Naive B cell (primary cell): ENCODE measurements at regions not wholly inside any gene's neighbourhood (a gene's known extent, or its start where the extent isn't known, plus 50 kb on each side); places are given as distances from the start of the nearest gene placed in this dataset.
A peak's percentile ranks its signal among the peaks of the same experiment; 100 is the strongest.

Experiments used
- ATAC-seq, 2 donors: fragments of 150-1000 bp; cut with Tn5 transposase; 2 replicates each; pipeline ENCODE4 v1.10.0; 2021; ENCODE audit warnings: low read depth in 2 of 2, mild to moderate bottlenecking in 2 of 2, moderate library complexity in 2 of 2
- DNase-seq: peaks from one replicate; pipeline ENCODE4 v3.0.0; 2022
- H3K27ac Mint-ChIP-seq, 6 donors: one replicate each; pipeline ENCODE4 v1.8.0; 2020 to 2022; ENCODE audit warnings: mild to moderate bottlenecking in 6 of 6, mixed read lengths in 6 of 6, moderate library complexity in 5 of 6, inconsistent platforms in 2 of 6
- H3K27me3 Mint-ChIP-seq, 3 donors: one replicate each; pipeline ENCODE4 v1.8.0; 2021 to 2022; ENCODE audit warnings: mixed read lengths in 3 of 3, mild to moderate bottlenecking in 1 of 3
- H3K36me3 Mint-ChIP-seq, 2 donors: one replicate each; pipeline ENCODE4 v1.8.0; 2020 to 2022; ENCODE audit warnings: mixed read lengths in 2 of 2, inconsistent platforms in 1 of 2, mild to moderate bottlenecking in 1 of 2
- H3K4me1 Mint-ChIP-seq, 3 donors: one replicate each; pipeline ENCODE4 v1.8.0; 2020 to 2022; ENCODE audit warnings: mixed read lengths in 3 of 3, inconsistent platforms in 1 of 3, mild to moderate bottlenecking in 1 of 3, moderate library complexity in 1 of 3
- H3K4me3 Mint-ChIP-seq, 8 donors: one replicate each; pipeline ENCODE4 v1.8.0; 2020 to 2022; ENCODE audit warnings: mild to moderate bottlenecking in 8 of 8, mixed read lengths in 8 of 8, moderate library complexity in 8 of 8, inconsistent platforms in 2 of 8
- H3K9me3 Mint-ChIP-seq, 7 donors: one replicate each; pipeline ENCODE4 v1.8.0; 2020 to 2022; ENCODE audit warnings: mixed read lengths in 7 of 7, mild to moderate bottlenecking in 5 of 7, inconsistent platforms in 2 of 7, moderate library complexity in 1 of 7

- no peak for ATAC-seq
- Mint-ChIP-seq H3K9me3 (no peaks in the 10 kb centered on the region), H3K27me3 (no peaks in the 10 kb centered on the region), H3K36me3 (no peaks in the 10 kb centered on the region), H3K4me1 (peaks cover 18 to 27% (median 24%) of the 10 kb centered on the region in 3 donors), H3K27ac (no peak overlapping the region), H3K4me3 (no peak overlapping the region)
- no peak for DNase-seq
Observed at GRCh38 chr6:149227796-149228195, 89.7 kb upstream of the TAB2 start.

GRCh38 chr6:149228311-149228955, 89.1 kb upstream of the TAB2 start:
- no peak for ATAC-seq
- no peak for DNase-seq
- H3K4me1 Mint-ChIP-seq: peaks cover 21 to 33% (median 30%) of the 10 kb centered on the region in 3 donors
- no peak overlapping the region for H3K27ac Mint-ChIP-seq
- H3K27me3 Mint-ChIP-seq: no peaks in the 10 kb centered on the region
- H3K9me3 Mint-ChIP-seq: no peaks in the 10 kb centered on the region
- H3K4me3 Mint-ChIP-seq: peak overlapping the region in 1 of 8 donors; percentile 5
- H3K36me3 Mint-ChIP-seq: no peaks in the 10 kb centered on the region

GRCh38 chr6:149229096-149229495, 88.4 kb upstream of the TAB2 start:
- ATAC-seq (no peak), DNase-seq (no peak)
- H3K36me3 Mint-ChIP-seq: no peaks in the 10 kb centered on the region
- H3K27ac Mint-ChIP-seq: no peak overlapping the region
- peaks cover 22 to 33% (median 33%) of the 10 kb centered on the region in 3 donors for H3K4me1 Mint-ChIP-seq
- no peaks in the 10 kb centered on the region for H3K27me3 Mint-ChIP-seq
- H3K4me3 Mint-ChIP-seq: no peak overlapping the region
- no peaks in the 10 kb centered on the region for H3K9me3 Mint-ChIP-seq

- DNase-seq (peak; percentile 17), ATAC-seq (peak; percentile 60 to 65)
- peak overlapping the region in 3 of 6 donors; percentile 14 to 61 (median 55) for H3K27ac Mint-ChIP-seq
- H3K4me1 Mint-ChIP-seq: peaks cover 31 to 51% (median 51%) of the 10 kb centered on the region in 3 donors
- no peaks in the 10 kb centered on the region for H3K27me3 Mint-ChIP-seq
- H3K36me3 Mint-ChIP-seq: no peaks in the 10 kb centered on the region
- H3K4me3 Mint-ChIP-seq: peak overlapping the region in 6 of 8 donors; percentile 5 to 75 (median 24)
- H3K9me3 Mint-ChIP-seq: no peaks in the 10 kb centered on the region
Observed at GRCh38 chr6:149230712-149231460, 86.6 kb upstream of the TAB2 start.

GRCh38 chr6:149231778-149232177, 85.7 kb upstream of the TAB2 start:
- H3K36me3 Mint-ChIP-seq: no peaks in the 10 kb centered on the region
- no peak for ATAC-seq
- peak overlapping the region in 2 of 8 donors; percentile 21 to 52 for H3K4me3 Mint-ChIP-seq
- H3K4me1 Mint-ChIP-seq: peaks cover 31 to 51% (median 51%) of the 10 kb centered on the region in 3 donors
- DNase-seq: no peak
- no peaks in the 10 kb centered on the region for H3K27me3 Mint-ChIP-seq
- peak overlapping the region in 4 of 6 donors; percentile 46 to 95 (median 52) for H3K27ac Mint-ChIP-seq
- H3K9me3 Mint-ChIP-seq: no peaks in the 10 kb centered on the region

GRCh38 chr6:149233056-149233715, 84.3 kb upstream of the TAB2 start:
- DNase-seq: no peak
- peaks cover 31 to 58% (median 51%) of the 10 kb centered on the region in 3 donors for H3K4me1 Mint-ChIP-seq

GRCh38 chr6:149234051-149234962, 83.2 kb upstream of the TAB2 start:
- DNase-seq (no peak), ATAC-seq (no peak)
- H3K27ac Mint-ChIP-seq: peak overlapping the region in 2 of 6 donors; percentile 51 to 72
- H3K9me3 Mint-ChIP-seq: peaks cover 0 to 1% (median 0%) of the 10 kb centered on the region in 7 donors
- peak overlapping the region in 3 of 8 donors; percentile 8 to 20 (median 9) for H3K4me3 Mint-ChIP-seq
- H3K27me3 Mint-ChIP-seq: no peaks in the 10 kb centered on the region
- H3K36me3 Mint-ChIP-seq: no peaks in the 10 kb centered on the region
- peaks cover 31 to 61% (median 51%) of the 10 kb centered on the region in 3 donors for H3K4me1 Mint-ChIP-seq

More at GRCh38 chr6:149233056-149233715, 84.3 kb upstream of the TAB2 start:
- no peaks in the 10 kb centered on the region for H3K9me3 Mint-ChIP-seq
- H3K36me3 Mint-ChIP-seq: no peaks in the 10 kb centered on the region
- peak overlapping the region in 2 of 6 donors; percentile 38 to 55 for H3K27ac Mint-ChIP-seq
- H3K4me3 Mint-ChIP-seq: peak overlapping the region in 1 of 8 donors; percentile 34
- no peak for ATAC-seq
- H3K27me3 Mint-ChIP-seq: no peaks in the 10 kb centered on the region

GRCh38 chr6:149235130-149235561, 82.4 kb upstream of the TAB2 start:
- Mint-ChIP-seq H3K9me3 (peaks cover 0 to 1% (median 0%) of the 10 kb centered on the region in 7 donors), H3K36me3 (no peaks in the 10 kb centered on the region), H3K4me3 (peak overlapping the region in 7 of 8 donors; percentile 0 to 68 (median 19)), H3K4me1 (peaks cover 31 to 61% (median 50%) of the 10 kb centered on the region in 3 donors), H3K27me3 (no peaks in the 10 kb centered on the region), H3K27ac (peak overlapping the region; percentile 22 to 82 (median 68))
- DNase-seq (peak; percentile 54), ATAC-seq (peak; percentile 90 to 91)

- Mint-ChIP-seq H3K36me3 (no peaks in the 10 kb centered on the region), H3K27me3 (no peaks in the 10 kb centered on the region), H3K27ac (no peak overlapping the region), H3K4me1 (peaks cover 18 to 49% (median 36%) of the 10 kb centered on the region in 3 donors), H3K4me3 (no peak overlapping the region), H3K9me3 (peaks cover 0 to 1% (median 0%) of the 10 kb centered on the region in 7 donors)
- ATAC-seq (no peak), DNase-seq (no peak)
Observed at GRCh38 chr6:149236589-149236988, 80.9 kb upstream of the TAB2 start.

- ATAC-seq (no peak), DNase-seq (no peak)
- Mint-ChIP-seq H3K27ac (peak overlapping the region in 1 of 6 donors; percentile 33), H3K36me3 (no peaks in the 10 kb centered on the region), H3K27me3 (no peaks in the 10 kb centered on the region), H3K4me3 (no peak overlapping the region), H3K9me3 (peaks cover 0 to 1% (median 0%) of the 10 kb centered on the region in 7 donors), H3K4me1 (peaks cover 13 to 40% (median 27%) of the 10 kb centered on the region in 3 donors)
Observed at GRCh38 chr6:149237464-149237863, 80.0 kb upstream of the TAB2 start.

GRCh38 chr6:149239573-149240209, 77.8 kb upstream of the TAB2 start:
- H3K4me3 Mint-ChIP-seq: no peak overlapping the region
- peaks cover 16 to 22% (median 18%) of the 10 kb centered on the region in 3 donors for H3K4me1 Mint-ChIP-seq
- no peak overlapping the region for H3K27ac Mint-ChIP-seq
- DNase-seq (no peak), ATAC-seq (no peak)
- H3K27me3 Mint-ChIP-seq: no peaks in the 10 kb centered on the region
- no peaks in the 10 kb centered on the region for H3K36me3 Mint-ChIP-seq
- H3K9me3 Mint-ChIP-seq: peaks cover 0 to 1% (median 0%) of the 10 kb centered on the region in 7 donors

GRCh38 chr6:149242883-149243282, 74.6 kb upstream of the TAB2 start:
- no peak overlapping the region for H3K27ac Mint-ChIP-seq
- H3K4me3 Mint-ChIP-seq: no peak overlapping the region
- H3K4me1 Mint-ChIP-seq: peaks cover 24 to 29% (median 27%) of the 10 kb centered on the region in 3 donors
- DNase-seq: no peak
- no peak for ATAC-seq
- peaks cover 0 to 1% (median 0%) of the 10 kb centered on the region in 7 donors for H3K9me3 Mint-ChIP-seq
- no peaks in the 10 kb centered on the region for H3K36me3 Mint-ChIP-seq
- H3K27me3 Mint-ChIP-seq: no peaks in the 10 kb centered on the region
